B cell (primary cell): ENCODE measurements at regions not wholly inside any gene's neighbourhood (a gene's known extent, or its start where the extent isn't known, plus 50 kb on each side); places are given as distances from the start of the nearest gene placed in this dataset.

Source experiments
- CTCF ChIP-seq: fragments of 200-600 bp; IDR thresholded peaks from one replicate; pipeline ENCODE4 v1.8.0; 2022; ENCODE audit warnings: antibody characterized with exemption, mild to moderate bottlenecking
- EZH2 ChIP-seq: IDR thresholded peaks from 2 replicates; pipeline ENCODE4 v1.6.1; 2012; ENCODE audit warnings: borderline replicate concordance, low read depth, mild to moderate bottlenecking, moderate library complexity, low read length; ENCODE audit not compliant: insufficient read depth, poor library complexity, severe bottlenecking

GRCh38 chr4:79502081-79502480 lies 94.1 kb upstream of the GK2 start:
- TF ChIP-seq CTCF (no peak), EZH2 (no peak)
